HEK293 (cell line): ENCODE measurements at regions not wholly inside any gene's neighbourhood (a gene's known extent, or its start where the extent isn't known, plus 50 kb on each side); places are given as distances from the start of the nearest gene placed in this dataset.

ENCODE experiments used
- CTCF ChIA-PET: fragments of 350-600 bp; formaldehyde crosslinking; extraction: SDS; loops from one replicate; lab custom pipeline; 2021; ENCODE audit warnings: antibody characterized with exemption; lab: Yijun Ruan, JAX
- POLR2A ChIA-PET: fragments of 300-600 bp; formaldehyde crosslinking; extraction: SDS; loops from one replicate; lab custom pipeline; 2020; ENCODE audit warnings: antibody characterized with exemption, inconsistent platforms; lab: Yijun Ruan, JAX
- H3K27ac ChIP-seq: fragments of 200-500 bp; sonication (Bioruptor generic); 2 replicates; pipeline ENCODE4 v1.5.1; 2014; ENCODE audit warnings: low read depth, low read length, control low read depth, inconsistent platforms; ENCODE audit errors: extremely low read depth
- H3K36me3 ChIP-seq, 2 experiments: fragments of 200-500 bp in 1 of 2; sonication (Bioruptor generic) in 1 of 2; 1 replicate in 1 of 2; 2 replicates in 1 of 2; pipeline ENCODE4 v1.5.1; 2014 to 2017; ENCODE audit warnings: inconsistent platforms in 2 of 2, low read length in 2 of 2; ENCODE audit not compliant: control insufficient read depth in 2 of 2, insufficient read depth in 1 of 2
- H3K4me1 ChIP-seq: fragments of 200-500 bp; sonication (Bioruptor generic); 2 replicates; pipeline ENCODE4 v1.5.1; 2014; ENCODE audit warnings: mild to moderate bottlenecking, low read length, inconsistent platforms; ENCODE audit not compliant: control insufficient read depth, insufficient read depth
- H3K4me3 ChIP-seq: 2 replicates; pipeline ENCODE4 v1.5.1; 2011; ENCODE audit warnings: low read depth, mild to moderate bottlenecking, control low read depth, low read length, moderate library complexity
- H3K9me3 ChIP-seq: fragments of 200-500 bp; sonication (Bioruptor generic); 2 replicates; pipeline ENCODE4 v1.5.1; 2014; ENCODE audit warnings: low read depth, low read length, inconsistent platforms; ENCODE audit not compliant: control insufficient read depth, insufficient read depth
- GLIS2 ChIP-seq: fragments of 450-650 bp; formaldehyde crosslinking; IDR thresholded peaks from 2 replicates; pipeline ENCODE4 v1.5.1; 2016; ENCODE audit warnings: missing biosample characterization, missing genetic modification characterization
- KLF8 ChIP-seq: fragments of 450-650 bp; formaldehyde crosslinking; IDR thresholded peaks from 2 replicates; pipeline ENCODE4 v1.5.1; 2016; ENCODE audit warnings: missing biosample characterization, missing genetic modification characterization
- SP7 ChIP-seq: fragments of 450-650 bp; formaldehyde crosslinking; IDR thresholded peaks from 2 replicates; pipeline ENCODE4 v1.5.1; 2016; ENCODE audit warnings: missing biosample characterization, missing genetic modification characterization
- TCF7L2 ChIP-seq: IDR thresholded peaks from 2 replicates; pipeline ENCODE4 v1.6.1; 2011; ENCODE audit warnings: low read depth, mild to moderate bottlenecking, inconsistent platforms, low read length, moderate library complexity, borderline replicate concordance
- ZNF274 ChIP-seq, 2 experiments: fragments of 200-500 bp in 1 of 2; fragments of 450-650 bp in 1 of 2; sonication (Bioruptor generic) in 1 of 2; formaldehyde crosslinking in 1 of 2; IDR thresholded peaks; 2 replicates each; pipeline versions ENCODE4 v1.5.1 to v1.6.1; 2014 to 2016; ENCODE audit warnings: borderline replicate concordance in 1 of 2, inconsistent platforms in 1 of 2, low read length in 1 of 2, missing biosample characterization in 1 of 2, missing genetic modification characterization in 1 of 2
- ZNF626 ChIP-seq: fragments of 450-650 bp; sonication (Bioruptor Pico); formaldehyde crosslinking; IDR thresholded peaks from 2 replicates; pipeline ENCODE4 v1.5.1; 2018; ENCODE audit warnings: missing biosample characterization, missing genetic modification characterization, inconsistent platforms
- ZNF660 ChIP-seq: fragments of 450-650 bp; IDR thresholded peaks from 2 replicates; pipeline ENCODE4 v1.5.1; 2018; ENCODE audit warnings: missing biosample characterization, mild to moderate bottlenecking, missing genetic modification characterization
- ZNF768 ChIP-seq: fragments of 450-650 bp; formaldehyde crosslinking; IDR thresholded peaks from 2 replicates; pipeline ENCODE4 v1.5.1; 2018; ENCODE audit warnings: missing biosample characterization, mild to moderate bottlenecking, missing genetic modification characterization
- TF ChIP-seq, protein P1 (sequence below): fragments of 450-650 bp; formaldehyde crosslinking; conservative IDR thresholded peaks from 2 replicates; pipeline ENCODE4 v1.5.1; 2016; ENCODE audit warnings: low read depth, missing biosample characterization, missing genetic modification characterization
- TF ChIP-seq, protein P2 (sequence below): fragments of 450-650 bp; formaldehyde crosslinking; IDR thresholded peaks from 2 replicates; pipeline ENCODE4 v1.5.1; 2016; ENCODE audit warnings: missing biosample characterization, missing genetic modification characterization
- TF ChIP-seq, protein P3 (sequence below): fragments of 450-650 bp; formaldehyde crosslinking; IDR thresholded peaks from 2 replicates; pipeline ENCODE4 v1.5.1; 2017; ENCODE audit warnings: missing biosample characterization, missing genetic modification characterization
- TF ChIP-seq, protein P4 (sequence below): fragments of 450-650 bp; formaldehyde crosslinking; IDR thresholded peaks from 2 replicates; pipeline ENCODE4 v1.5.1; 2016; ENCODE audit warnings: missing biosample characterization, missing genetic modification characterization

DNA sequence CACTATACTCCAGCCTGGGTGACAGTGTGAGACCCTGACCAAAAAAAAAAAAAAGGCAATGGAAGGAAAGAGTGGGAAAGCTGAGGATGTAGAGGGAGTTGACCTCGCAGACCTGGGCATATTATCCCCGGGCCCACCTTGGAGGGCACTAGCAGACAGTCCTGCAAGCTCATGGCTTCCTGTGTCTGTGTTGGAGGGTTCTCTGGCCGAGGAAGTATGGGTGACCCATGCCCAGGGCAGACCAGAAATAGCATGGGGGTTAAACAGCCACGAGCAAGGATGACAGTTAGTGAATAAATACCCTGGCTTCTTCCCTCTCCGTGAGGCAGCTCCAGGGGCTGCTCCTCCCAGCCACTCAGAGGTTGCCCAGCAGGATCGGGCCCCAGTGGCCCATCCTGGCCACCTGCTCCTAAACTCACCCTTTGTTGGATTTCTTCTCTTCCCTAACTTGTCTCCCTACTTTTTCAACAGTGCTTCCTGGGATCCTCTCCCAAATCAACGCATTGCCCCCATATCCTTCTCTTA lies 485.8 kb downstream of the ZNF536 start (continued):
- TF ChIP-seq, protein P1, sequence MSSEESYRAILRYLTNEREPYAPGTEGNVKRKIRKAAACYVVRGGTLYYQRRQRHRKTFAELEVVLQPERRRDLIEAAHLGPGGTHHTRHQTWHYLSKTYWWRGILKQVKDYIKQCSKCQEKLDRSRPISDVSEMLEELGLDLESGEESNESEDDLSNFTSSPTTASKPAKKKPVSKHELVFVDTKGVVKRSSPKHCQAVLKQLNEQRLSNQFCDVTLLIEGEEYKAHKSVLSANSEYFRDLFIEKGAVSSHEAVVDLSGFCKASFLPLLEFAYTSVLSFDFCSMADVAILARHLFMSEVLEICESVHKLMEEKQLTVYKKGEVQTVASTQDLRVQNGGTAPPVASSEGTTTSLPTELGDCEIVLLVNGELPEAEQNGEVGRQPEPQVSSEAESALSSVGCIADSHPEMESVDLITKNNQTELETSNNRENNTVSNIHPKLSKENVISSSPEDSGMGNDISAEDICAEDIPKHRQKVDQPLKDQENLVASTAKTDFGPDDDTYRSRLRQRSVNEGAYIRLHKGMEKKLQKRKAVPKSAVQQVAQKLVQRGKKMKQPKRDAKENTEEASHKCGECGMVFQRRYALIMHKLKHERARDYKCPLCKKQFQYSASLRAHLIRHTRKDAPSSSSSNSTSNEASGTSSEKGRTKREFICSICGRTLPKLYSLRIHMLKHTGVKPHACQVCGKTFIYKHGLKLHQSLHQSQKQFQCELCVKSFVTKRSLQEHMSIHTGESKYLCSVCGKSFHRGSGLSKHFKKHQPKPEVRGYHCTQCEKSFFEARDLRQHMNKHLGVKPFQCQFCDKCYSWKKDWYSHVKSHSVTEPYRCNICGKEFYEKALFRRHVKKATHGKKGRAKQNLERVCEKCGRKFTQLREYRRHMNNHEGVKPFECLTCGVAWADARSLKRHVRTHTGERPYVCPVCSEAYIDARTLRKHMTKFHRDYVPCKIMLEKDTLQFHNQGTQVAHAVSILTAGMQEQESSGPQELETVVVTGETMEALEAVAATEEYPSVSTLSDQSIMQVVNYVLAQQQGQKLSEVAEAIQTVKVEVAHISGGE (tag by site-specific recombination) = no peak
- TF ChIP-seq TCF7L2 (no peak), SP7 (tag by site-specific recombination) (no peak), KLF8 (no peak)
- TF ChIP-seq, protein P2, sequence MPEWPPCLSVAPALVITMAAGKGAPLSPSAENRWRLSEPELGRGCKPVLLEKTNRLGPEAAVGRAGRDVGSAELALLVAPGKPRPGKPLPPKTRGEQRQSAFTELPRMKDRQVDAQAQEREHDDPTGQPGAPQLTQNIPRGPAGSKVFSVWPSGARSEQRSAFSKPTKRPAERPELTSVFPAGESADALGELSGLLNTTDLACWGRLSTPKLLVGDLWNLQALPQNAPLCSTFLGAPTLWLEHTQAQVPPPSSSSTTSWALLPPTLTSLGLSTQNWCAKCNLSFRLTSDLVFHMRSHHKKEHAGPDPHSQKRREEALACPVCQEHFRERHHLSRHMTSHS (tag by site-specific recombination) = no peak

DNA sequence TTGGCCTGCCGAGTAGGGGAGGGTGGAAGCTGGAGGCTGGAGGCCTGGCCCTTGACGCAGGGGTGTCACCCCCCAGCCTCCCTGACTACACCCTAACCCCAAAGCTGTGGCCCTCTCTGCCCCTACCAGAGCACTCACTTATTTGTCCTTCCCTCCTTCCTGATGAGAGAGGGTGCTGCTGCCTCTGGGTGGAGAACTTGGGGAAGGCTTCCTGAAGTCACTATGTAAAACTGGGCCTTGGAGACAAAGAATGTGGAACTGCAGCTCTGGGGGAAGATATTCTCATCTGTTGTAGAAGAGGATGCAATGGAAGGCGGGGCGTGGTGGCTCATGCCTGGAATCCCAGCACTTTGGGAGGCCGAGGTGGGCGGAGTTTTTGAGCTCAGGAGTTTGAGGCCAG lies 485.2 kb downstream of the ZNF536 start:
- Histone ChIP-seq H3K27ac (no peak overlapping the region), H3K4me3 (no peak overlapping the region), H3K4me1 (no peaks in the 10 kb centered on the region), H3K36me3 (no peaks in the 10 kb centered on the region), H3K9me3 (peaks cover 3% of the 10 kb centered on the region; the same call in 1 of the 2 replicates)
- POLR2A ChIA-PET = no interaction called here
- CTCF ChIA-PET = interaction anchor here (0.6 to 1.0 kb wide), 4 partner anchors 16 to 188 kb away, joined by 3 to 5 read pairs (median 3); no protein-coding TSS in a partner anchor
- TF ChIP-seq ZNF768 (tag by site-specific recombination) (no peak), ZNF626 (tag by site-specific recombination) (no peak), ZNF660 (no peak), ZNF274 (IDR thresholded peaks at IDR 0.05; ENCODE audit: low read length) (no peak), ZNF274 (tag by site-specific recombination; IDR thresholded peaks at IDR 0.05; ENCODE audit: borderline replicate concordance) (no peak)

DNA sequence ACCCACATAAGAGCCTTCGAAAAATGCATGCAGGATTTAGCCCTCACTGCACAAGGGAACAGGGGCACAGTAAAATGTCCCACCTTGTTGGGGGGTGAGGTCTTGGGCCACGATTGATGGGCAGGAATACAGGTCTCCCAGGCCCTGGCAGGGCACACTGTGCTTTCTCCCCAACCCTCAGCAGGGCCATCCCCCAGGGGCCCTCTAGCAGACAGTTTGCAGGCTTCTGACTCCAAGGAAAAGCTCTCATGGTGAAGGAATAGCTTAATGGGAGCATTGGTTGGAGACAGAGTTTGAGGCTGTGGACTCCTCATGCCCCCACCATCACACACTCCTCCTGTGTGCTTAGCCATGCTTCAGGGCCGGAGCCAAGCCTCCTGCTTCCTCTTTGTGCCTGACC lies 484.6 kb downstream of the ZNF536 start:
- H3K27ac ChIP-seq = no peak overlapping the region
- peaks cover 3% of the 10 kb centered on the region; the same call in 1 of the 2 replicates for H3K9me3 ChIP-seq
- H3K36me3 ChIP-seq = no peaks in the 10 kb centered on the region
- no peaks in the 10 kb centered on the region for H3K4me1 ChIP-seq
- TF ChIP-seq, protein P3, sequence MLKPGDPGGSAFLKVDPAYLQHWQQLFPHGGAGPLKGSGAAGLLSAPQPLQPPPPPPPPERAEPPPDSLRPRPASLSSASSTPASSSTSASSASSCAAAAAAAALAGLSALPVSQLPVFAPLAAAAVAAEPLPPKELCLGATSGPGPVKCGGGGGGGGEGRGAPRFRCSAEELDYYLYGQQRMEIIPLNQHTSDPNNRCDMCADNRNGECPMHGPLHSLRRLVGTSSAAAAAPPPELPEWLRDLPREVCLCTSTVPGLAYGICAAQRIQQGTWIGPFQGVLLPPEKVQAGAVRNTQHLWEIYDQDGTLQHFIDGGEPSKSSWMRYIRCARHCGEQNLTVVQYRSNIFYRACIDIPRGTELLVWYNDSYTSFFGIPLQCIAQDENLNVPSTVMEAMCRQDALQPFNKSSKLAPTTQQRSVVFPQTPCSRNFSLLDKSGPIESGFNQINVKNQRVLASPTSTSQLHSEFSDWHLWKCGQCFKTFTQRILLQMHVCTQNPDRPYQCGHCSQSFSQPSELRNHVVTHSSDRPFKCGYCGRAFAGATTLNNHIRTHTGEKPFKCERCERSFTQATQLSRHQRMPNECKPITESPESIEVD (tag by site-specific recombination) = no peak
- TF ChIP-seq KLF8 (no peak), ZNF660 (no peak), GLIS2 (tag by site-specific recombination) (no peak)
- TF ChIP-seq, protein P4, sequence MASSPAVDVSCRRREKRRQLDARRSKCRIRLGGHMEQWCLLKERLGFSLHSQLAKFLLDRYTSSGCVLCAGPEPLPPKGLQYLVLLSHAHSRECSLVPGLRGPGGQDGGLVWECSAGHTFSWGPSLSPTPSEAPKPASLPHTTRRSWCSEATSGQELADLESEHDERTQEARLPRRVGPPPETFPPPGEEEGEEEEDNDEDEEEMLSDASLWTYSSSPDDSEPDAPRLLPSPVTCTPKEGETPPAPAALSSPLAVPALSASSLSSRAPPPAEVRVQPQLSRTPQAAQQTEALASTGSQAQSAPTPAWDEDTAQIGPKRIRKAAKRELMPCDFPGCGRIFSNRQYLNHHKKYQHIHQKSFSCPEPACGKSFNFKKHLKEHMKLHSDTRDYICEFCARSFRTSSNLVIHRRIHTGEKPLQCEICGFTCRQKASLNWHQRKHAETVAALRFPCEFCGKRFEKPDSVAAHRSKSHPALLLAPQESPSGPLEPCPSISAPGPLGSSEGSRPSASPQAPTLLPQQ (tag by site-specific recombination) = no peak
- CTCF ChIA-PET = interaction anchor here (0.6 to 1.0 kb wide), 3 partner anchors 17 to 72 kb away, joined by 3 read pairs; no protein-coding TSS in a partner anchor
- POLR2A ChIA-PET = no interaction called here
- no peak overlapping the region for H3K4me3 ChIP-seq
